8988T (cell line): ENCODE measurements at regions not wholly inside any gene's neighbourhood (a gene's known extent, or its start where the extent isn't known, plus 50 kb on each side); places are given as distances from the start of the nearest gene placed in this dataset.
"Not testable (repeated sequence)": the region's sequence is repeated elsewhere in the genome, so short reads cannot be mapped to it uniquely, and the experiment has no call there.

Experiments
- DNase-seq: peaks from one replicate; pipeline ENCODE4 v3.0.0; 2011

DNA sequence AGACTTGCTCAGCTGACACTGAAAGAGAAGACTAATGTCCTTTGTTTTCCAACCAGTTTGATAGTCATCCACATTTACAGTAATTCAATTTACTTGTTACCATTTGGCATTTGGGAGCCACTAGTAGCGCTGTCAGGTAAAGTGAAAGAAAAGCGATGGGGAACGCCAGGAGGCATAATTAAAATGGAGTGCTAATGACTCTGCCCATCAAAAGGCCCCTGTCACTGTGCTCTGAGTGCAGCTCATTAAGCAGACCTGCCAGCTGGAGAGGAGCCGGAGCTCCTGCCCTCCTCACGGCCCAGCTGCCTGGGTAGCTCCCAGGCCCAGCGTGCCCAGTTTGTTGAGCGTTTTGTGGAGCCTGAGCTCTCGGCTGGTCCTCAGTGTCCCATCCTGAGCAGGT lies 463.6 kb upstream of the CCDC196 start:
- no peak for DNase-seq

- no peak for DNase-seq
Observed at GRCh38 chr14:66025779-66026178, 460.4 kb upstream of the CCDC196 start.

GRCh38 chr14:66031981-66032380 lies 454.2 kb upstream of the CCDC196 start:
- not testable (repeated sequence) for DNase-seq

GRCh38 chr14:66032800-66033199 lies 453.4 kb upstream of the CCDC196 start:
- no peak for DNase-seq

- DNase-seq, result no peak
Observed at GRCh38 chr14:66036547-66036946, 449.6 kb upstream of the CCDC196 start.

DNA sequence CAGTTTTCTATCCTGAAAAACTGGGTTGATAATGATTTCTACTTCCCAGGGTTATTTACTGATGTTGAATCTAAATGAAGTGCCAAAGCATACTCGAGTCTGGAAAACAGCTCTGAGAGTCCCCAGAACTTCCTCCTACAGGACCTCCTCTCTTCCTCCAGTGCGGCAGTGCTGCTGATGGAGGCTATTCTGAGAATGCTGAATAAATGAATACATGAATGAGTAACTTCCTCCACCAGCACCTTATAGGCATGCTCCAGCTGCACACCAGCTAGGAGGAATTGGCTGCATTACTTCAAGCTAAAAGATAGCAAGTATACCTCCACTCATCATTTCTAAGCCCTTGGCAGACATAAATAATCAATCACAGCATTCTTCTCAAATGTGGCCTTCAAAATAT lies 448.8 kb upstream of the CCDC196 start:
- DNase-seq, result no peak

GRCh38 chr14:66038212-66038611 lies 448.0 kb upstream of the CCDC196 start:
- DNase-seq, result no peak

GRCh38 chr14:66038618-66039017 lies 447.6 kb upstream of the CCDC196 start:
- DNase-seq, result no peak

GRCh38 chr14:66039495-66039894 lies 446.7 kb upstream of the CCDC196 start:
- no peak for DNase-seq

- DNase-seq, result no peak
Observed at GRCh38 chr14:66041582-66041981, 444.6 kb upstream of the CCDC196 start.

GRCh38 chr14:66043921-66044320 lies 442.2 kb upstream of the CCDC196 start:
- DNase-seq, result no peak

DNA sequence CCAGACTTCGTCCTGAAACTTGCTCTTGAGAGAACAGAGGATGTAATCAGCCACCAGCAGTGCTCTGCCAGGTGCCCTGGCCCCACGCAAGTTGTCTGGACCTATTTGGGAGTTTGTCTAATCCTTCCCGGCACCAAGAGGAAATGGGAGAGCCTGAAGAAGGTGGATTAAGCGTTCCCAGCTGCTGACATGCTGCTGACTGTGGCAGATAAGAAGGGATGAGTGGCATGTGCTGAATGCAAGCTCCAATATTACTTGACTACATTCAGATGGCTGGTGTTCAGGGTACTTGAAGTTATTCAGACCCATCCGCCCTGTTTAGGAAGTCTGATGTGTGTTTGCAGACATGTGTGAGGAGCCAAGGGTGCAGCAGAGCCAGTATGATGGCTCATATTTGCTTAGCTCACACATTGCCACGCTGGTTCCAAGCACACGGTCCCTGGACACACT lies 440.6 kb upstream of the CCDC196 start:
- no peak for DNase-seq

GRCh38 chr14:66046035-66046434 lies 440.1 kb upstream of the CCDC196 start:
- no peak for DNase-seq

- DNase-seq, result no peak
Observed at GRCh38 chr14:66046591-66046990, 439.6 kb upstream of the CCDC196 start.

GRCh38 chr14:66056268-66056907 lies 429.8 kb upstream of the CCDC196 start:
- DNase-seq, result no peak

- DNase-seq, result no peak
Observed at GRCh38 chr14:66056926-66057552, 429.1 kb upstream of the CCDC196 start.

DNA sequence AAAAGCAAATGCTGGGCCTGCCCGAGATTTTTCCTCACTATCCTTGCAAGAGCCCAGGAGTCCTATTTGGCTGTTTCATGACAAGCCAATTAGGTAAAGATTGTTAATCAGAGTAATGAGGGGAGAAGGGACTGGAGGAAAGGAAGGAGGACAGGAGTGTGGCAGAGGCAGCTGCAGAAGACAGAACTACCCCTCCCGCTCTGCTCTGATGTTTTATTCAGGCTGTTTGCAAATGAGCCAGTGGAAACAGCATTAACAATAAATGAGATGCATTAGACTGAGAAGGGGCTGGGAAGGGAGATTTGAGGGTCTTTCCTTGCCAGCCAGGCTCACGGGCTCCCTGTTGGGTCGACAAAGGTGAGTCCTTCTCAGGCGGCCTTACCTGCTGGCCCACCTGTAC lies 421.0 kb upstream of the CCDC196 start:
- DNase-seq, result no peak

GRCh38 chr14:66066981-66067776 lies 419.0 kb upstream of the CCDC196 start:
- no peak for DNase-seq

DNA sequence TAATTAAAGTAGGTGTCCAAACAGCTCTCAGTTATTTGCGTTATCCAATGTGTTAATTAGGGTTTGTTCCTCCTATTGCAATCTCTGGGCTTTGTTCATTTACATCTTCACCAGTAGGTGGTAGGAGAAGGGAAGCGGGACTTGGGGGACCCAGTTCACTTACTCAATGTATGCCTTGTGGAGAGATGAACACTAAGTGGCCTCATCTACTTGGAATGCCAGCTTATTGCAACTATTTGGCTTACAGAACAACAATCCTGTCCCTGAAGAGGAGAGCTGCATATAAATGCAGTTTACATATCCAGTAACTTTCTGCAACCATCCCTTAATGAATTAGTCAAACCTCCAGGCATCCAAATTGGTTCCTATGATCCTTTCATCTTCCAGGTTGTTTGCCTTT lies 417.1 kb upstream of the CCDC196 start:
- no peak for DNase-seq

- no peak for DNase-seq
Observed at GRCh38 chr14:66069830-66070541, 416.2 kb upstream of the CCDC196 start.

DNA sequence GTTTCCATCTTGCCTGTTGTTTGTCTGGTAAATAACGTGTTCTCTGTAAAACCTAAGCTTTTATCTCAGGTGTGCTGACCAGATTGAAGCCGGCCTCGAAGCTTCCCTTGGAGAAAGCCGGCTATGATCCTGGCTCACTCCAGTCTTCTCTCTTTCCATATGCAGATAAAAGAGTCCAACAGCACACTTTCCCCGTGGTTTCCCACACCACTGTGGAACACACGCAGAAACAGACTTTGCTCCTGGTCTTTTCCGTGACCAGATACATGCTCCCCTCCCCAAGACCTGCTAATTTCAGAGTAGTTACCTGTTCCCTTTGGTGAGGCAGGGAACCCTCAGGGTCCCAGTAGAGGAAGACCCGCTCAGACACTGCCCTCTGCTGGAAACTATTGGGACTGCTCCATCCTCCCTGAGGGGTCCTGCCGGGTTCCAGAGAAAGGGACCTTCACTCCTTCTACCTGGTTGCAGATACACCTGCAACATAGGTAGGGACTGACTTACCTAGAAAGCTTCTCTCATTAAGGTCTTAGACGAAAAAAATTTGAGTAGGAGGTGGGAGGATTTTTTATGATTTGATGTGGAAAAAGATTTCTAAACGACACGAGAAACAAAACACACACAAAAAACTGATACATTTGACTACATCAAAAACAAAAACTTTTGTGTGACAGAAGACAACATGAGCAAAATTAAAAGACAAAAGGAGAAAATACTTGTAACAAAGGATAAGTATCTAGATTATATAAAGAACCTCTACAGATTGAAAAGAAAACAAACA lies 415.4 kb upstream of the CCDC196 start:
- peak; percentile 46 for DNase-seq
